ENCODE measurements at regions not wholly inside any gene's neighbourhood (a gene's known extent, or its start where the extent isn't known, plus 50 kb on each side); places are given as distances from the start of the nearest gene placed in this dataset.

DNA sequence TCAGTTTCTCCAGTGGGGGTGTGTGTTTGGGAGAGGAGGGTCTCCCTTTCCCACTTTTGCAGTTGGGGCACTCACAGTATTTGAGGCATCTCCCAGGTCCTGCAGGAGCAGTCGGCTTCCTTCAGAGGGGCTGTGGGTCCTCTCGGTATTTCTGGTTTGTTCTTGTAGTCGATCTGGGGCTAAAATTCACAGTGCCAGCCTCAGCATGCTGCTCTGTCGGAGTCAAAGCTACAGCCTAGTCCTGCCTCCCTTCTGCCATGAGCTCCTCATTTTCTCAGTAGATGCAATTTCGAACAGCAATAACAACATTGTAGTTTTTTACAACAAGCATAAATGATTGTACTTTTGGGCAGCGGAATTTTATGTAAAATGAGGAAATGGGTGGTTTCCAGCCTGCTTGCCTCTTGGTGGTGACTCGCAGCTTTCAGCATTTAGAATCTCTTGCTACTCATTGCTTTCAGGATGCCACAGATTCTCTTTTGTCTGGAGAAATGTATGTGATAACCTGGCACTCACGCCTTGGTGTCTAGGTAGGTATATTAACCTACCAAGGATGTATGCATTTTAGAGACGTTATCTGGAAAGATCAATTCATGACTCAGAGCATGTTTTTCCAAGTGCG lies 82.4 kb upstream of the C21orf91 start:
- Histone ChIP-seq H4K20me1 (replicated peaks; ENCODE audit: control insufficient read depth, extremely low read depth, insufficient read depth, low read length) (no peaks in the 10 kb centered on the region), H3K27me3 (ENCODE audit: control insufficient read depth in 2 of 2, insufficient read depth in 2 of 2, low read length in 2 of 2) (no peaks in the 10 kb centered on the region), H3K27ac (ENCODE audit: insufficient read depth, low read depth, low read length) (no peak overlapping the region), H3K9me1 (replicated peaks; ENCODE audit: control insufficient read depth, extremely low read depth, insufficient read depth, low read length) (no peaks in the 10 kb centered on the region), H3K4me2 (ENCODE audit: insufficient read depth, low read length) (no peak overlapping the region), H3K36me3 (ENCODE audit: control insufficient read depth in 2 of 2, extremely low read depth in 1 of 2, insufficient read depth in 2 of 2, low read length in 2 of 2) (no peaks in the 10 kb centered on the region), H2AFZ (ENCODE audit: low read depth, low read length) (no peak overlapping the region), H3K79me2 (ENCODE audit: control insufficient read depth, insufficient read depth, low read length) (no peaks in the 10 kb centered on the region), H3K4me1 (ENCODE audit: control insufficient read depth, extremely low read depth, insufficient read depth, low read length) (no peaks in the 10 kb centered on the region), H3K9ac (replicated peaks; ENCODE audit: extremely low read depth, insufficient read depth, low read length) (no peak overlapping the region), H3K4me3 (replicated peaks in 1 of 3; ENCODE audit: insufficient read depth in 1 of 3, low read depth in 1 of 3, low read length in 3 of 3) (no peak overlapping the region), H3K9me3 (replicated peaks; ENCODE audit: control insufficient read depth, insufficient read depth, low read length) (no peaks in the 10 kb centered on the region)
- FAIRE-seq (no peak), DNase-seq (ENCODE audit: low read depth, low spot score) (no peak)
- CTCF ChIA-PET = interaction anchor here (1.2 to 1.3 kb wide), 2 partner anchors 222 to 224 kb away, joined by 4 read pairs; no protein-coding TSS in a partner anchor
- intact Hi-C loops (cut with micrococcal nuclease) = loop anchor here (5.0 kb wide), 1 partner anchor 84 kb away; the partner anchor contains the start of gene C21orf91
- POLR2A ChIA-PET = no interaction called here
- dilution Hi-C loops (cut with MboI; ENCODE audit: extremely low pct_ligation_motif_present, low sequenced_read_pairs) = no loop called here
- no TSS peak for BruUV-seq (replicated peaks)
- TF ChIP-seq FOS (IDR thresholded peaks at IDR 0.05; ENCODE audit: borderline replicate concordance, insufficient read depth, low read length) (no peak), EZH2 (IDR thresholded peaks at IDR 0.05; ENCODE audit: borderline replicate concordance, low read depth, low read length, severe bottlenecking) (no peak), POLR2AphosphoS5 (IDR thresholded peaks at IDR 0.05; ENCODE audit: insufficient read depth, low read depth, low read length) (no peak), POLR2A (IDR thresholded peaks at IDR 0.05; ENCODE audit: low read depth, low read length) (no peak), JUN (IDR thresholded peaks at IDR 0.05; ENCODE audit: borderline replicate concordance, insufficient read depth, insufficient read length, low read depth) (no peak), GATA2 (IDR thresholded peaks at IDR 0.05; ENCODE audit: insufficient read depth, insufficient read length, low read depth, low read length) (no peak), MYC (IDR thresholded peaks at IDR 0.05; ENCODE audit: low read depth, low read length) (no peak)
- TF ChIP-seq, protein P1, sequence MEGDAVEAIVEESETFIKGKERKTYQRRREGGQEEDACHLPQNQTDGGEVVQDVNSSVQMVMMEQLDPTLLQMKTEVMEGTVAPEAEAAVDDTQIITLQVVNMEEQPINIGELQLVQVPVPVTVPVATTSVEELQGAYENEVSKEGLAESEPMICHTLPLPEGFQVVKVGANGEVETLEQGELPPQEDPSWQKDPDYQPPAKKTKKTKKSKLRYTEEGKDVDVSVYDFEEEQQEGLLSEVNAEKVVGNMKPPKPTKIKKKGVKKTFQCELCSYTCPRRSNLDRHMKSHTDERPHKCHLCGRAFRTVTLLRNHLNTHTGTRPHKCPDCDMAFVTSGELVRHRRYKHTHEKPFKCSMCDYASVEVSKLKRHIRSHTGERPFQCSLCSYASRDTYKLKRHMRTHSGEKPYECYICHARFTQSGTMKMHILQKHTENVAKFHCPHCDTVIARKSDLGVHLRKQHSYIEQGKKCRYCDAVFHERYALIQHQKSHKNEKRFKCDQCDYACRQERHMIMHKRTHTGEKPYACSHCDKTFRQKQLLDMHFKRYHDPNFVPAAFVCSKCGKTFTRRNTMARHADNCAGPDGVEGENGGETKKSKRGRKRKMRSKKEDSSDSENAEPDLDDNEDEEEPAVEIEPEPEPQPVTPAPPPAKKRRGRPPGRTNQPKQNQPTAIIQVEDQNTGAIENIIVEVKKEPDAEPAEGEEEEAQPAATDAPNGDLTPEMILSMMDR (IDR thresholded peaks at IDR 0.05; ENCODE audit: extremely low read depth in 1 of 2, insufficient read depth in 1 of 2, low read depth in 1 of 2, low read length in 2 of 2) = no peak
- TF ChIP-seq, protein P2, sequence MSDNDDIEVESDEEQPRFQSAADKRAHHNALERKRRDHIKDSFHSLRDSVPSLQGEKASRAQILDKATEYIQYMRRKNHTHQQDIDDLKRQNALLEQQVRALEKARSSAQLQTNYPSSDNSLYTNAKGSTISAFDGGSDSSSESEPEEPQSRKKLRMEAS (IDR thresholded peaks at IDR 0.05; ENCODE audit: insufficient read depth, insufficient read length) = no peak

Data from endothelial cell of umbilical vein (primary cell).